GM23248 (cell line): ENCODE measurements at regions not wholly inside any gene's neighbourhood (a gene's known extent, or its start where the extent isn't known, plus 50 kb on each side); places are given as distances from the start of the nearest gene placed in this dataset.

Experiments
- DNase-seq: peaks from one replicate; pipeline ENCODE4 v3.0.0-alpha.2; 2015
- H2AFZ ChIP-seq: fragments of 200-600 bp; sonication (generic); 2 replicates; pipeline ENCODE4 v1.6.1; 2016; ENCODE audit warnings: antibody characterized with exemption
- H3F3A ChIP-seq: fragments of 200-600 bp; sonication (generic); 2 replicates; pipeline ENCODE4 v1.6.1; 2016; ENCODE audit warnings: mild to moderate bottlenecking, antibody characterized with exemption, mixed run types; ENCODE audit not compliant: insufficient read depth
- H3K27ac ChIP-seq: fragments of 200-600 bp; sonication (generic); 2 replicates; pipeline ENCODE4 v1.5.1; 2016; ENCODE audit warnings: mild to moderate bottlenecking
- H3K27me3 ChIP-seq: fragments of 200-600 bp; sonication (generic); replicated peaks from 2 replicates; pipeline ENCODE4 v1.6.1; 2016; ENCODE audit warnings: mild to moderate bottlenecking; ENCODE audit not compliant: insufficient read depth
- H3K36me3 ChIP-seq: fragments of 200-600 bp; sonication (generic); 2 replicates; pipeline ENCODE4 v1.6.1; 2016; ENCODE audit warnings: low read depth, mild to moderate bottlenecking
- H3K4me1 ChIP-seq: fragments of 200-600 bp; sonication (generic); 2 replicates; pipeline ENCODE4 v1.6.1; 2016; ENCODE audit warnings: mild to moderate bottlenecking; ENCODE audit not compliant: insufficient read depth
- H3K4me2 ChIP-seq: fragments of 200-600 bp; sonication (generic); one replicate; pipeline ENCODE4 v1.6.1; 2016; ENCODE audit warnings: mild to moderate bottlenecking; ENCODE audit not compliant: unreplicated experiment
- H3K4me3 ChIP-seq: fragments of 200-600 bp; sonication (generic); 2 replicates; pipeline ENCODE4 v1.5.1; 2016; ENCODE audit warnings: mild to moderate bottlenecking
- H3K79me2 ChIP-seq: fragments of 200-600 bp; sonication (generic); 2 replicates; pipeline ENCODE4 v1.6.1; 2016; ENCODE audit warnings: mild to moderate bottlenecking; ENCODE audit not compliant: insufficient read depth
- H3K9ac ChIP-seq: fragments of 200-600 bp; sonication (generic); 2 replicates; pipeline ENCODE4 v1.6.1; 2016; ENCODE audit warnings: mild to moderate bottlenecking
- H3K9me2 ChIP-seq: fragments of 200-600 bp; sonication (generic); 2 replicates; pipeline ENCODE4 v1.6.1; 2016; ENCODE audit warnings: mixed run types, mild to moderate bottlenecking, moderate library complexity; ENCODE audit not compliant: insufficient read depth
- H3K9me3 ChIP-seq: fragments of 200-600 bp; sonication (generic); one replicate; pipeline ENCODE4 v1.6.1; 2017; ENCODE audit warnings: low read depth
- H4K20me1 ChIP-seq: fragments of 200-600 bp; sonication (generic); 2 replicates; pipeline ENCODE4 v1.6.0; 2016; ENCODE audit not compliant: insufficient read depth
- EZH2 ChIP-seq: fragments of 200-600 bp; sonication (generic); IDR thresholded peaks from 2 replicates; pipeline ENCODE4 v1.6.1; 2018; ENCODE audit warnings: antibody characterized with exemption, mild to moderate bottlenecking; ENCODE audit not compliant: insufficient read depth, poor library complexity, severe bottlenecking
- EZH2phosphoT487 ChIP-seq: fragments of 200-600 bp; sonication (generic); IDR thresholded peaks from 2 replicates; pipeline ENCODE4 v1.6.1; 2018; ENCODE audit warnings: antibody characterized with exemption, moderate library complexity, mild to moderate bottlenecking, low read depth; ENCODE audit not compliant: insufficient read depth
- WGBS, 2 experiments: methylation state at CpG; one replicate each; pipeline ENCODE4 v1.1.6; 2015 to 2017; ENCODE audit warnings: low lambda C conversion rate in 2 of 2, low coverage in 1 of 2; ENCODE audit errors: missing lambda C conversion rate in 2 of 2; 5-methylcytosine and 5-hydroxymethylcytosine counted together
- in situ Hi-C: fragments of 300-500 bp; cut with MboI; formaldehyde crosslinking; loops from 2 replicates; pipeline ENCODE4 v1.15.0; 2020

GRCh38 chr18:47528343-47528742 is 276.9 kb upstream of the SKOR2 start:
- Histone ChIP-seq H3K36me3 (no peaks in the 10 kb centered on the region), H3F3A (no peaks in the 10 kb centered on the region), H3K4me3 (no peak overlapping the region), H3K9ac (no peak overlapping the region), H2AFZ (no peak overlapping the region), H3K27me3 (peaks cover 3% of the 10 kb centered on the region; the same call in 1 of the 2 replicates), H3K4me2 (no peak overlapping the region), H4K20me1 (no peaks in the 10 kb centered on the region), H3K4me1 (no peaks in the 10 kb centered on the region), H3K9me3 (no peaks in the 10 kb centered on the region), H3K9me2 (no peaks in the 10 kb centered on the region), H3K79me2 (no peaks in the 10 kb centered on the region), H3K27ac (no peak overlapping the region)
- TF ChIP-seq EZH2phosphoT487 (no peak), EZH2 (no peak)
- 48 to 63% methylated on average over 1 of the region's 1 CpG for WGBS, 2 experiments
- in situ Hi-C loops = no loop called here
- no peak for DNase-seq

- H3K4me3 ChIP-seq = no peak overlapping the region
- TF ChIP-seq EZH2phosphoT487 = no peak
- no peak for TF ChIP-seq EZH2
- no peaks in the 10 kb centered on the region for H3K36me3 ChIP-seq
- H3K9me2 ChIP-seq = no peaks in the 10 kb centered on the region
- H3K9ac ChIP-seq = no peak overlapping the region
- H2AFZ ChIP-seq = no peak overlapping the region
- no peaks in the 10 kb centered on the region for H3K9me3 ChIP-seq
- no peaks in the 10 kb centered on the region; the same call in 1 of the 2 replicates for H3K27me3 ChIP-seq
- DNase-seq = no peak
- WGBS, 2 experiments = 50 to 53% methylated on average over 23 to 24 of the region's 24 CpGs
- no peak overlapping the region for H3K27ac ChIP-seq
- in situ Hi-C loops = no loop called here
- H3F3A ChIP-seq = no peaks in the 10 kb centered on the region
- H4K20me1 ChIP-seq = no peaks in the 10 kb centered on the region
- H3K4me1 ChIP-seq = no peaks in the 10 kb centered on the region
- H3K4me2 ChIP-seq = no peak overlapping the region
- no peaks in the 10 kb centered on the region for H3K79me2 ChIP-seq
These were observed 274.7 kb upstream of the SKOR2 start for GRCh38 chr18:47526147-47526546.

GRCh38 chr18:47522359-47522758 is 270.9 kb upstream of the SKOR2 start:
- Histone ChIP-seq H3K27me3 (no peaks in the 10 kb centered on the region), H3K9ac (no peak overlapping the region), H3K4me3 (no peak overlapping the region), H3F3A (no peaks in the 10 kb centered on the region), H3K9me2 (no peaks in the 10 kb centered on the region), H4K20me1 (no peaks in the 10 kb centered on the region), H2AFZ (no peak overlapping the region), H3K4me1 (no peaks in the 10 kb centered on the region), H3K27ac (no peak overlapping the region), H3K79me2 (no peaks in the 10 kb centered on the region), H3K4me2 (no peak overlapping the region), H3K9me3 (no peaks in the 10 kb centered on the region), H3K36me3 (no peaks in the 10 kb centered on the region)
- WGBS, 2 experiments = 32 to 37% methylated on average over 2 of the region's 2 CpGs
- in situ Hi-C loops = no loop called here
- no peak for DNase-seq
- no peak for TF ChIP-seq EZH2
- TF ChIP-seq EZH2phosphoT487 = no peak

GRCh38 chr18:47520263-47520662 is 268.8 kb upstream of the SKOR2 start:
- in situ Hi-C loops = no loop called here
- no peak for DNase-seq
- Histone ChIP-seq H4K20me1 (no peaks in the 10 kb centered on the region), H3K4me3 (no peak overlapping the region), H2AFZ (no peak overlapping the region), H3K4me1 (no peaks in the 10 kb centered on the region), H3K27me3 (no peaks in the 10 kb centered on the region), H3K9ac (no peak overlapping the region), H3K9me3 (no peaks in the 10 kb centered on the region), H3K79me2 (no peaks in the 10 kb centered on the region), H3F3A (no peaks in the 10 kb centered on the region), H3K36me3 (no peaks in the 10 kb centered on the region), H3K27ac (no peak overlapping the region), H3K4me2 (no peak overlapping the region), H3K9me2 (no peaks in the 10 kb centered on the region)
- TF ChIP-seq EZH2 = no peak
- no peak for TF ChIP-seq EZH2phosphoT487
- 22 to 33% methylated on average over 8 to 9 of the region's 9 CpGs for WGBS, 2 experiments

GRCh38 chr18:47519706-47520105 is 268.2 kb upstream of the SKOR2 start:
- Histone ChIP-seq H3K9ac (no peak overlapping the region), H3K79me2 (no peaks in the 10 kb centered on the region), H3K27ac (no peak overlapping the region), H3K9me3 (no peaks in the 10 kb centered on the region), H3K27me3 (no peaks in the 10 kb centered on the region), H3F3A (no peaks in the 10 kb centered on the region), H3K4me1 (no peaks in the 10 kb centered on the region), H3K9me2 (no peaks in the 10 kb centered on the region), H2AFZ (no peak overlapping the region), H3K36me3 (no peaks in the 10 kb centered on the region), H3K4me3 (no peak overlapping the region), H3K4me2 (no peak overlapping the region), H4K20me1 (no peaks in the 10 kb centered on the region)
- DNase-seq = no peak
- TF ChIP-seq EZH2 (no peak), EZH2phosphoT487 (no peak)
- in situ Hi-C loops = no loop called here
